SK-N-MC (cell line): ENCODE measurements at regions not wholly inside any gene's neighbourhood (a gene's known extent, or its start where the extent isn't known, plus 50 kb on each side); places are given as distances from the start of the nearest gene placed in this dataset.

Experiments
- EZH2 ChIP-seq: fragments of 200-600 bp; sonication (generic); IDR thresholded peaks from one replicate; pipeline ENCODE4 v1.6.1; 2017; ENCODE audit warnings: antibody characterized with exemption
- FOXP2 ChIP-seq: optimal IDR thresholded peaks from 2 replicates; pipeline ENCODE3; 2011; ENCODE audit warnings: mild to moderate bottlenecking, moderate library complexity; ENCODE audit not compliant: insufficient read depth; ENCODE audit errors: extremely low read length, control extremely low read depth
- POLR2AphosphoS5 ChIP-seq: IDR thresholded peaks from 2 replicates; pipeline ENCODE4 v1.6.1; 2012; ENCODE audit warnings: mild to moderate bottlenecking, low read depth, low read length, borderline replicate concordance

GRCh38 chrX:131907488-131908314 lies 115.4 kb upstream of the STK26 start:
- TF ChIP-seq EZH2 (no peak), POLR2AphosphoS5 (no peak), FOXP2 (no peak)
